Chondrocyte (in vitro differentiated cells): ENCODE measurements at regions not wholly inside any gene's neighbourhood (a gene's known extent, or its start where the extent isn't known, plus 50 kb on each side); places are given as distances from the start of the nearest gene placed in this dataset.
"Not testable (repeated sequence)": the region's sequence is repeated elsewhere in the genome, so short reads cannot be mapped to it uniquely, and the experiment has no call there.

Experiments
- DNase-seq: peaks from one replicate; pipeline ENCODE4 v3.0.0; 2021; ENCODE audit warnings: mixed read lengths, low spot score
- H3K27ac Mint-ChIP-seq: one replicate; pipeline ENCODE4 v1.8.0; 2021; ENCODE audit warnings: mild to moderate bottlenecking, moderate library complexity, mixed read lengths; ENCODE audit not compliant: unreplicated experiment
- H3K27me3 Mint-ChIP-seq: 2 replicates; pipeline ENCODE4 v1.8.0; 2021; ENCODE audit warnings: low read depth, mixed read lengths
- H3K36me3 Mint-ChIP-seq: 2 replicates; pipeline ENCODE4 v1.8.0; 2021; ENCODE audit warnings: low read depth, mixed read lengths
- H3K4me1 Mint-ChIP-seq: 2 replicates; pipeline ENCODE4 v1.8.0; 2021; ENCODE audit warnings: low read depth, mild to moderate bottlenecking, mixed read lengths
- H3K4me3 Mint-ChIP-seq: one replicate; pipeline ENCODE4 v1.8.0; 2021; ENCODE audit warnings: mild to moderate bottlenecking, moderate library complexity, mixed read lengths; ENCODE audit not compliant: unreplicated experiment
- H3K9me3 Mint-ChIP-seq: 2 replicates; pipeline ENCODE4 v1.8.0; 2021; ENCODE audit warnings: low read depth, mixed read lengths
- CTCF ChIP-seq: fragments of 200-600 bp; sonication (generic); IDR thresholded peaks from 2 replicates; pipeline ENCODE4 v1.5.0; 2021; ENCODE audit warnings: antibody characterized with exemption, mild to moderate bottlenecking, moderate library complexity

- H3K4me1 Mint-ChIP-seq: no peaks in the 10 kb centered on the region
- no peak overlapping the region for H3K27ac Mint-ChIP-seq
- peaks cover 5% of the 10 kb centered on the region for H3K9me3 Mint-ChIP-seq
- no peak for DNase-seq
- no peak overlapping the region for H3K4me3 Mint-ChIP-seq
- no peaks in the 10 kb centered on the region for H3K36me3 Mint-ChIP-seq
- H3K27me3 Mint-ChIP-seq: no peaks in the 10 kb centered on the region
- TF ChIP-seq CTCF: no peak
These were observed 194.9 kb upstream of the SYT10 start for GRCh38 chr12:33634544-33634943.

GRCh38 chr12:33636930-33637329 is 197.3 kb upstream of the SYT10 start:
- H3K27ac Mint-ChIP-seq, H3K9me3 Mint-ChIP-seq, H3K4me3 Mint-ChIP-seq, H3K36me3 Mint-ChIP-seq, H3K27me3 Mint-ChIP-seq, DNase-seq, H3K4me1 Mint-ChIP-seq: not testable (repeated sequence)

- Mint-ChIP-seq H3K4me1 (no peaks in the 10 kb centered on the region), H3K27me3 (peaks cover 3% of the 10 kb centered on the region), H3K4me3 (no peak overlapping the region), H3K27ac (no peak overlapping the region), H3K9me3 (peaks cover 2% of the 10 kb centered on the region), H3K36me3 (no peaks in the 10 kb centered on the region)
- no peak for DNase-seq
- no peak for TF ChIP-seq CTCF
These were observed 200.4 kb upstream of the SYT10 start for GRCh38 chr12:33639975-33640374.

- Mint-ChIP-seq H3K9me3 (peaks cover 19% of the 10 kb centered on the region), H3K4me1 (no peaks in the 10 kb centered on the region), H3K36me3 (no peaks in the 10 kb centered on the region), H3K4me3 (no peak overlapping the region), H3K27me3 (peaks cover under 1% of the 10 kb centered on the region), H3K27ac (no peak overlapping the region)
- DNase-seq: no peak
- TF ChIP-seq CTCF: no peak
These were observed 210.4 kb upstream of the SYT10 start for GRCh38 chr12:33649992-33650391.

- H3K9me3 Mint-ChIP-seq: peaks cover 19% of the 10 kb centered on the region
- no peak overlapping the region for H3K4me3 Mint-ChIP-seq
- H3K4me1 Mint-ChIP-seq: no peaks in the 10 kb centered on the region
- TF ChIP-seq CTCF: no peak
- no peak overlapping the region for H3K27ac Mint-ChIP-seq
- H3K27me3 Mint-ChIP-seq: no peaks in the 10 kb centered on the region
- DNase-seq: no peak
- no peaks in the 10 kb centered on the region for H3K36me3 Mint-ChIP-seq
These were observed 211.2 kb upstream of the SYT10 start for GRCh38 chr12:33650832-33651231.

GRCh38 chr12:33653362-33653761 is 213.7 kb upstream of the SYT10 start:
- Mint-ChIP-seq H3K27me3 (no peaks in the 10 kb centered on the region), H3K9me3 (peaks cover 19% of the 10 kb centered on the region), H3K36me3 (no peaks in the 10 kb centered on the region), H3K4me3 (no peak overlapping the region), H3K4me1 (no peaks in the 10 kb centered on the region), H3K27ac (no peak overlapping the region)
- no peak for DNase-seq
- TF ChIP-seq CTCF: no peak
